ELR (cell line): ENCODE measurements at regions not wholly inside any gene's neighbourhood (a gene's known extent, or its start where the extent isn't known, plus 50 kb on each side); places are given as distances from the start of the nearest gene placed in this dataset.
"Not testable (repeated sequence)": the region's sequence is repeated elsewhere in the genome, so short reads cannot be mapped to it uniquely, and the experiment has no call there.

ENCODE experiments used
- DNase-seq: peaks from one replicate; pipeline ENCODE4 v3.0.0-alpha.2; 2015; ENCODE audit warnings: low read depth

DNA sequence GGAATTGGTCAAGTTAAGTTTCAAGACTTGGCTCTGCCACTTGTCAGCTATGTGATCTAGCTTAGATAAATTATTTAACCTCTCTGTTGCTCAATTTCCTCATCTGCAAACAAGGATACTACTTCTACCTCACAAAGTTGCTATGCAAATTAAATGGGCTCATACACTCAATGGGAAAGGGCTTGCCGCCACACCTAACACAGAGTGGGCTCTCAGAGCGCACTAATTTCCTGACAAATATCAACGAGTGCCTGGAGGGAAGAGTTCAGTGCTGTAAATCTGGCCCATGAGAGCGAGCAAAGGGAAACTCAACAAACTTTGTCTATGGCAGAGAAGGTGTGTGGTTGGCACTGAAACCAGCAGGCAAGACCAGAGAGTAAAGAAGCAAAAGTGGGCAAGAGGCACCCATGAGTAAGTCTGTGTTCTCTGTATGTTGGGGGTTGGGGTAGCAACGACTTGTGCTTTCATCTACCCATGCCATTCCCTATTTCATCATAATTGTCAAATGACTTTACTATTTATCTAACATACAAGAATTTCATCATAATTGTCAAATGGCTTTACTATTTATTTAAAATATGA is 60.7 kb upstream of the PHF21A start:
- DNase-seq: no peak

DNA sequence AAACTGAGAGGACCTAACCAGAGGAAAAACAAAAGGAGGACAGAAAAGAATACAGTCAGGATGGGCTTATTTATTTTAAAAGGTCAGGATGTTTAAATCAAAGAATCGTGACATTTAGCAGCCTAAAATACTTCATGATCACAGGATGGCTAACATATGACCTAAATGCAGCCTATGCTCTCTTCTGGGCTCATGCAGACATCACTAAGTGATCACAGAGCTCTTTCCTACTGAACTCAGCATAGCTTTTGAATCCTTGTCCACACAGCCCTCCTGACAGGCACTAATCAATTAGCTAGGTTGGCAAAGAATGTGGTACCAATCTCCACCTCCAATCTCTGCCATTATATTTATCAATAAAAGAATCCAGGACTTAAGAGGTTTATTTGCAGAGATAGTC is 60.1 kb upstream of the PHF21A start:
- no peak for DNase-seq

DNA sequence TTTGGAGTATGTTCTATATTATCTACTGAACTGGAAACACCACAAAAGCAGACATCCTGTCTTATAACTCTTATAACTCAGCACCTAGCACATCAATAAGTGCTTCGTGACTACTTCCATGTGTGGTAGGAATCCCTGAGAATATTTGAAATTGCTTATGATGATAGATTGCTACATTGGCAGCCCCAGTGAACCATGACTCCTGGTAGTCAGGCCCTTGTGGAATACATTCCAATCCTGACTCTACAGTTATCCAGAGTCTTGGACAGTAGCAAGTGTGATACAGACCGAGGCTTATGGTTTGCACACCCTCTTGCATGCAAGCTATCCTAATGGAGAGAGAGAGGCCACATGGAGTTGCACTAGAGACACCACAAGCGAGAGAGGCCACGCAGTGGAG is 59.5 kb upstream of the PHF21A start:
- DNase-seq: no peak

DNA sequence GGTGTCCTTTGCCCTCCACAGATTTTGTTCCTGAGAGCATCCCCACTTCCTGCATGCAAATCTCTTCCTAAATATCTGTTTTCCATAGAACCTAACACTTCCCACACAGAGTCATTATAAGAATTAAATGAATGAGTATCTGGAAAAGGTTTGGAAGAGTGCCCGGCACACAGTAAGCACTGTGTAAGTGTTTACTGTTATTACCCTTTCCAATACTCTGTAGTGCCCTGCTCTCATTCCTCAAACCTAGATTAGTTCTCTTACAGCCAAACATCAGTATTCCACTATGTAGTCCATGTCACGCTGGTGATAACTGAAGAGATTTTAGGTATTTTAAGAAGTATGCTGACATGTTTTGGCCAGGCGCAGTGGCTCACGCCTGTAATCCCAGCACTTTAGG is 57.3 kb upstream of the PHF21A start:
- DNase-seq: no peak

DNA sequence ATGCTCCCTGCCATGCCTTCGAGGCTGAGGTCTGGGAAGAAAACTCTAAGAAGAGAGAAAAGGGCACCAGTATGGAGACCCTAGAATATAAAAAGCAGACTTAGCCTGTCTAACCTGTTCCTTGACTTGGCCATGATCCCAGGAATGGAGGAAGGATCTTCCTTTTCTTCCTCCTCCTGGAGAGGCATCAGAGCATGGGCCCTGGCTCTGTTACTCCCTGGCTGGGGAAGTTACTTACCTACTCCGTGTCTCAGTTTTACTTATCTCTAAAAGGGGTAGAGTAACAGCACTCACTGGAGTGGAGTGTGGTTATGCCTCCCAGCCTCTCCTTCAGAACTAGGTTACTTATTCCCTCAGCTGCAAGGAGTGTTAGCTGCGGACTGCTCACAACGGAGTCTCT is 55.2 kb upstream of the PHF21A start:
- DNase-seq: no peak

DNA sequence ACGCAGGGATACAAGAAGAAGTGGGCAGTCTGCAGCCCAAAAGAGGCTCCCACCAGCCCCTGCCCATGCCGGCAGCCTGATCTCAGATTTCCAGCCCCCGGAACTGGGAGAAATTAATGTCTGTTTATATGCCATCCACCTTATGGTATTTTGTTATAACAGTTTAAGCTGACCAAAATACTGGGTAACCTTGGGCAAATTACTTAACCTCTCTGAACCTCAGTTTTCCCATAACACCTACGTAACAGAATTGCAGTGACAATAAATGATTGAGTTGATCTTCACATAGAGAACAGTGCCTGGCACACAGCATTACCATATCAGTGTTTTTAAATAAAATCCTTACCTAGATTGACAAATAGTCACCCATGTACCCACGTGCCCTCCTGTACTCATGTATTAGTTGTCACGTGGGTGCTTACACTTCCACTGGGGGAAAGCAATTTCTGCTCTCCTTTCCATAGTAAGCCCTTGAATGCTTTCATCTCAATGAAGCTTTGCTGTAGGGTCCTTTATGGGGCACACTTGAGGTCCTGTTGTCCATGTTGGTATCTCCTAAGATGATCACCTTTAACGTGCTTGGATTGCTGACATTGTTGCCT is 54.2 kb upstream of the PHF21A start:
- DNase-seq: no peak

DNA sequence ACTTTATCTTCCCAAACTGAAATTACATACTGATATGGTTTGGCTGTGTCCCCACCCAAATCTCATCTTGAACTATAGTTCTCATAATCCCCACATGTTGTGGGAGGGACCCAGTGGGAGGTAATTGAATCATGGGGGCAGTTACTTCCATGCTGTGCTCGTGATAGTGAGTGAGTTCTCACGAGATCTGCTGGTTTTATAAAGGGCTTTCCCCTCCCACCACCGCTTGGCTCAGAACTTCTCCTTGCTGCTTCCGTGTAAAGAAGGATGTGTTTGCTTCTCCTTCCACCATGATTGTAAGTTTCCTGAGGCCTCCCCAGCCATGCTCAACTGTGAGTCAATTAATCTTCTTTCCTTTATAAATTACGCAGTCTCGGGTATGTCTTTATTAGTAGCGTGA is 50.4 kb upstream of the PHF21A start:
- not testable (repeated sequence) for DNase-seq
